Right renal pelvis (tissue), 4 donors: ENCODE measurements at regions not wholly inside any gene's neighbourhood (a gene's known extent, or its start where the extent isn't known, plus 50 kb on each side); places are given as distances from the start of the nearest gene placed in this dataset.

ENCODE experiments used
- DNase-seq, 4 donors: peaks; one replicate each; pipeline ENCODE4 v3.0.0-alpha.2; 2013; ENCODE audit warnings: low read depth in 4 of 4, low spot score in 3 of 4, missing footprints in 1 of 4

- DNase-seq: no peak
Measured at GRCh38 chr1:4593106-4593505, 61.3 kb upstream of the AJAP1 start.

DNA sequence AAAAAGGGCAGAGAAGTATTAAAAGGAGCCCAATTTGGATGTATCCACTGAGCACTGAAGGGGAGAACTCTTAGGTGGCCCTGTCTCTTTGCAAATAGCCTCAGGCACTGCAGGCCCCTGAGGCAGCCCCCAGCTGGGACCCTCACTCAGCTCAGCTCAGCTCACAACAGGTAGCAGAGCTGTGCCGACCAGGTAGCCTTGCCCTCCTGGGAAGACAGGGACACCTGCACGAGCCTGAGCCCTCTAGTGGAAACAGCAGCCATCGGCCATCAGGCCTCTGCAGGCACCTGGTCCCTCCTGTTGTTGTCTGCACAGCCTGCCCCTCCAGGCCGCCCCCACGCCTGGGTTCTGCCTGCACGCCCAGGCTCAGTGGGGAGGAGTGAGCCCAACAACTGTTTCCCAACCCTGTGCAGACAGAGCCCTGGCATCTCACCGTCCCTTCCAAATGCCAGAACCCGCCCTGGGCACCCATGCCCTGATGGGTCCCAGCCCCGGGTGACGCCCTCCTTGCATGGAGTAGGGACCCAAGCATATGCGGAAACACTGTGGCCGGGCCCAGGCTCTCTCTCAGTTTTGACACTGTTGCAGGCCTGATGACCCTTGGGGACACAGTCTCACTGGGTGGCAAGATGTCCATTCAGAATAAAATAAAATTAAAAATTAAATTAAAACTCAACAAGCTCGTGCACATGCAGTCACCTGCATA is 60.0 kb upstream of the AJAP1 start:
- DNase-seq: no peak

- DNase-seq: no peak
Measured at GRCh38 chr1:4595341-4596225, 58.8 kb upstream of the AJAP1 start.

DNA sequence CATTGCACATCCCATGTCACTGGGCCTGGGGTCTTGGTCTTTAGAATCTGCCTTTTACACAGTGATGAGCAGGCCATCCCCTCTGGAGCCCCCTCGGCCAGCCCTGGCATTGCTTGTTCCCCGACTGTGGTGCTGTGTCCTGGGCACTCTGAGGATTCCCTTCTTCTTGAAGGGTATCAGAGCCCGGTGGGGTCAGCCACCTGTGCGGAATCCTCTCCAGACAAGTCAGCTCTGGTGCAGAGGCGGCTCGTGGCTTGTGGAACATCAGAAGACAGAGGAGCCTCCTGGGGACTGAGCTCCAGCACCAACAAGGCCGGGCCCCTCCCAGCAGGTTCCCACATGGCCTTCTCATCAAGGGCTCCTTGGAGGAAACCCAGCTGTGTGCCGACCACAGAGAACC is 57.9 kb upstream of the AJAP1 start:
- DNase-seq: no peak

DNA sequence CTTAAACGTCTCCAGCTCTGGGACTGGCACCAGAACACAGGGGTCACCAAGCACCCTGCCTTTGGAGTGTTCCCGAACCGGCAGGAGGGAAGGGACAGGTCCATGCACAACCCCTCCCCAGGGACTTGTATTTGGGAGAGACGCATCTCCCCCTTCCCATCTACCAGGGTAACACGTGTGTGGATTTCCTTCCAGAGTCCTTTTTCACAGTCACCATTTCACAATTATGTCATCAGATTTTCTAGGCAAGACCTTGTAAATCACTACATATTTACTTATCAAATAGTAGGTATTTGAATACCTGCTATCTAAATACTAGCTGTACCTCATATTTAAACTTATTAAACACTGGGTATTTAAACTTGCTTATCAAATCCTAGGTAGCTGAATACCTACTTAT is 57.4 kb upstream of the AJAP1 start:
- no peak for DNase-seq

DNA sequence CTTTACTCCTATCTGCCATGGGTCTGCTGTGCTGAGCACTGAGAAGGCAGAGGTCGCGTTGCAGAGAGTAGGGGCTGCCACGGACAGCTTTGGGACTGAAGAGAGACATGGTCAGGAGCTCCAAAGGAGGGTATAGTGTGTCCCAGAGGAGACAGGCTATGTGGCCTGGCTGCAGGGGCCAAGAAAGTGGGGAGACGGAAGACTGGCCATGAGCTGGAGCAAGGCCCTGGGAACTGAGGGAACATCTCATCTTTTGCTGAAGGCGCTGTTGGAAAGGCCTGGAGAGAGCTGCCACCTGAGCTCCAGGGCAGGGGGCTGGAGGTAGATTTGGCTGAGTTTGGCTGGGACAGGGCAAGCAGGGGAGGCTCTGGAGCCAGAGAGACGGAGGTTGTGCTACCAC is 55.8 kb upstream of the AJAP1 start:
- DNase-seq: no peak

- DNase-seq: no peak
Measured at GRCh38 chr1:4599521-4599920, 54.9 kb upstream of the AJAP1 start.

DNA sequence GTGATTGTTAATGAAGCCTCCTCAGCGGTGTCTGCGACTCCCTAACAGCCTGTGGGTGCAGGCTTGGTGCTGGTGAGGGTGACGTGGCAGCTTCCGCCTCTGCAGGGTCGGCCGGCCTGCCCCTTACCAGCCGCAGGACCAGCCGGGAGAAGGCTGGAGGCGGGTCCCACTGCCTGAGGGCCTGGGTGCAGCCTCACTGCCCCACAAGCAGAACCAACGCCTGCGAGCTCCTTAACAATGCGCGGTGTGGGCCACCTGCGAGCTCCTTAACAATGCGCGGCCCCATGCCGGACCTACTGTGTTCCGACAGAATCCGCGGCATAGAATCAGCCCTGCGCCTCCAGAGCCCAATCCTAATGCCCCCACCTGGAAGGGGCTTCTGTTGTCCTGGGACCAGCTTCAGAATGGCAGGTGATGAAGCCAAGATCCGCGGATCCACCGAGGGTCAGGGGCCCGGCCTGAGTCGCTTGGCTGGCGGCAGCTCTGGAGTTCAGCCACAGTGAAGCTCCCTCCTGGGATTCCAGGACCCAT is 54.4 kb upstream of the AJAP1 start:
- no peak for DNase-seq

- DNase-seq: no peak
Measured at GRCh38 chr1:4600615-4601460, 53.6 kb upstream of the AJAP1 start.

DNA sequence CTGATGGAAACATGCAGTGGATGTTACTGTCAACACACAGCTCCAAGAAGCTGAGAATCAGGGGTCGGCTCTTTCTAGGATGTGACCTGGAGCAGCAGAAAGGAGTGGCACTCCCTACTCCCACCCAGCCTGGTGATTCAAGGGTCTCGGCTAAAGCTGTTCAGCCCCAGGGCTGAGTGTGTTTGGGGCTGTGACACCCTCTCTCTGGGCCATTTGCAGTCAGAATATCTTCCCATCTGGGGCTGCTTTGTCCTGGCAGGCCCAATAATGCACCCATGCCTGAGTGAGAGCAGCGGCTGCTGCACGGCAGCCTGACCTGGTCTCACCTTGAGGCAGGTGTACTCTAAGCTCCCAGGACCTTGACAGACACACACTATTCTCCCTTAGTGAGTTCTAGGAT is 52.5 kb upstream of the AJAP1 start:
- DNase-seq: no peak

DNA sequence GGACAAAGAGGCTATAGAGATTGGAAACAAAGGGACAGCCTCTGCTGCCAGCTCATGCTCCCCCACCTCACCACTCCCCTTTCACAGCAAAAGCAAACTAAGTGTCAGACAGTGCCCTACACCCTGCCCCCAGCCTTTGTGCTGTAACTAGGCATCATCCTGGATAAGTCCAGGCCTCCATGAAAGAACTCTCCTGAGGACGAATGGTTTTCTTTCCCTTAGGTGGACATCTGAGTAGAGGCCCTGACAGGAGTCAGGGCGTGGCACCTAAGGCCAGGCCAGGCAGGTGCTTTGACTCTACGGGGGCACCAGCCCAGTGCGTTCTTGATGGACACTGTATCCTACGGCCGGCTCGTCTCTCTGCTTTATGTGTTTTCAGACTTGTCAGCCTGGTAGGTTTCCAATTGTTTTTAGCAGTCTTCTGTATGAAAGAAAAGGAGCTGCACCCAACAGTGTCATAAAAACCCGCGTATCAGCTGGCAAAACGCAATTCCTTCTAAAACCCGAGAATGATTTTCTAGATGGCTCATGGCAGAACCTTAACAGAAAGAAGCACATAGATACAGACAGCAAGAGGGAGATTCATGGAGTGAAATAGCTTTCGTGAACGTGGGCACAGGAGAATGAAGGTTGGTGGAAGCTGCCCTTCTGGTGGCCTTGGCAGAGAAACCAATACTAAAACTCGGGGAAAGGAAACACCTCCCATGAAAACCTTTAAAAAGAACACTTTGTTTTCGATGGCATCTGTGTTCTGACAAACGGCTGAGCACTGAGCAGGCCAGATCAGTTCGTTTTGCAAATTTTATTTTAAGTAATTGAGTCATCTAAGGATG is 51.7 kb upstream of the AJAP1 start:
- DNase-seq: no peak

DNA sequence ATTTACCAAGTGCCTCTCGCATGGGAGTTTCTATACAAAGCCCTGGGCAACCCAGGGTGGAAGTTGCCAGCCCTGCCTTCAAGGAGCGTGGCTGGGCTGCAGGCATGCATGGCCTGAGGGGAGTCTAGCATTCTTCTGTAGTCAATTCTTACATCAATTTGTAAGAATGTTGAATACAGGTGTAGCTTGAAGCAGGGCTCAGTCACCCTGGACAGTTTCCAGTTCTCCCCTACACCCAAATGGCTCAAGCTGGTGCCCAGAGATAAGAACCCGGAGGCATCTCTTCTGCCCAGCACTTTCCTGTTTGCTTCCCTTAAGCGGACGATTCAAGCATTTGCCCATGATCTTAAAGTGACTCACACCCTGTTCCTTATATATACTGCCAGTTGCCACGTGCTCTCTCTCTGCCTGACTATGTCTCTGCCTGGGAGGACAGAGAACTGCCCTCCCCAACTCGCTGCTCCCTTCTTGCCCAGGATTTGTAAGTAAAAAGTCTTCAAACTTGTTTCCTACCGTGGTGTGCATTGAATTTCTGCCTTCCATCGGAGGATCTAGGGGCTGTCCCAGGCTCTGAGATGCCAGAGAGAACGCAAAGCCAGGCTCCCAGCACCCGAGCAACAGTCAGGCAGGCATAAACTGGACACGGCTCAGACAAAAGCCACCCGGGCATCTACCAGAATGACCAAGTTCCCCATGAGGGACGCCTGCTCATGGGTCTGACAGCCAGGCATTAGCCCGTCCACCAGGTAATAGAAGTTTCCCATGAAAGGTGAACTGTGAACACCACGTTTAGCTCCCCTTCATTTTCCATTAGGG is 50.9 kb upstream of the AJAP1 start:
- no peak for DNase-seq
